RWPE2 (cell line): ENCODE measurements at regions not wholly inside any gene's neighbourhood (a gene's known extent, or its start where the extent isn't known, plus 50 kb on each side); places are given as distances from the start of the nearest gene placed in this dataset.
"Not testable (repeated sequence)": the region's sequence is repeated elsewhere in the genome, so short reads cannot be mapped to it uniquely, and the experiment has no call there.

Source experiments
- ATAC-seq: fragments of 200-7000 bp; cut with Tn5 transposase; 3 replicates; pipeline ENCODE4 v1.9.1; 2021; ENCODE audit warnings: low read depth
- DNase-seq: peaks from one replicate; pipeline ENCODE4 v3.0.0-alpha.2; 2020; ENCODE audit warnings: low spot score
- H3K27ac ChIP-seq: fragments of 450-650 bp; 2 replicates; pipeline ENCODE4 v1.5.1; 2017; ENCODE audit warnings: mild to moderate bottlenecking; ENCODE audit not compliant: poor library complexity, severe bottlenecking
- H3K27me3 ChIP-seq: fragments of 250-450 bp; sonication (Bioruptor Pico); 2 replicates; pipeline ENCODE4 v1.5.1; 2021; ENCODE audit warnings: mild to moderate bottlenecking, moderate library complexity; ENCODE audit not compliant: insufficient read depth, poor library complexity, severe bottlenecking
- H3K36me3 ChIP-seq: fragments of 250-450 bp; sonication (Bioruptor Pico); 2 replicates; pipeline ENCODE4 v1.5.1; 2020; ENCODE audit warnings: low read depth, mild to moderate bottlenecking, moderate library complexity
- H3K4me1 ChIP-seq: fragments of 250-450 bp; sonication (Bioruptor Pico); 2 replicates; pipeline ENCODE4 v1.5.1; 2021; ENCODE audit warnings: mild to moderate bottlenecking, moderate library complexity; ENCODE audit not compliant: insufficient read depth, poor library complexity, severe bottlenecking
- H3K4me3 ChIP-seq: fragments of 250-450 bp; sonication (Bioruptor Pico); 2 replicates; pipeline ENCODE4 v1.5.1; 2021; ENCODE audit warnings: mild to moderate bottlenecking, moderate library complexity; ENCODE audit not compliant: severe bottlenecking
- H3K9me3 ChIP-seq: fragments of 250-450 bp; sonication (Bioruptor Pico); 2 replicates; pipeline ENCODE4 v1.5.1; 2021; ENCODE audit warnings: mild to moderate bottlenecking, moderate library complexity; ENCODE audit not compliant: severe bottlenecking
- TF ChIP-seq, protein P1 (sequence below): fragments of 450-650 bp; IDR thresholded peaks from one replicate; pipeline ENCODE4 v1.5.1; 2017; ENCODE audit warnings: mild to moderate bottlenecking, moderate library complexity; ENCODE audit not compliant: poor library complexity, severe bottlenecking

DNA sequence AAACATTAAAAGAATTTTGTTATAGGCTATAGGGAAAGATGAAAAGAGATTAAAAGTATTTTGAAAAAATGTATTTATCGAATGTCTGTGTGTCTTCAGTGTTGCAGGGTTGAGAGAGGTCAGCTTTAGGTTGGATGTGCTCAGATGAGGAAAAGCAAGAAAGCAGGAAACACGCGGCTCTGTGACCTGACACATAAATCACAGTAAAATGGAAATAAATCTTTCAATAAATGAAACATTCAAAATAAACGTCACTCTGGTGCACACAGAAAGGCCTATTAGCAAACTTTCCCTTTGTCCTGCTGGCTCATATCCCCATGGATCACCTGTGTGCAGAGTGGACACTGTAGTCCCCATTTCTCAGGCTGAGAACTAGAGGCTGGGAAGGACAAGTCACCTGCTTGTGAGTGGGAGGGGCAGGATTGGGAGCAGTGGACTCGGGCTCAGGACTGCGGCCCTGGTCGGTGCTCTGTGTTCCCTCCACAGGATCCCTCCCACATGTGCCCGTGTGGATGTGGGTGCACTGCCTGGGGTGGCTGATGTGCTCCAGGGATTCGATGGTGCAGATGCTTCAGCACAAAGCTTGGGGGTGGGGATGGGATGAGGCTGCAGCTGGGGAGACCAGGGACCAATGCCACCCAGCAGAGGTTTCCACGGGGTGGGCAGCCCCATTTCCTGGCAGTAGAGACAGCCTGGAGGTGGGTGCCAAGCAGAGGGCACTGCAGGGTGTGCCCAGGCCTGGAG lies 96.0 kb upstream of the IGLL5 start:
- Histone ChIP-seq H3K4me3 (no peak overlapping the region), H3K9me3 (peaks cover 3% of the 10 kb centered on the region), H3K27ac (no peak overlapping the region), H3K36me3 (no peaks in the 10 kb centered on the region), H3K4me1 (no peaks in the 10 kb centered on the region), H3K27me3 (no peaks in the 10 kb centered on the region)
- DNase-seq: no peak
- TF ChIP-seq, protein P1, sequence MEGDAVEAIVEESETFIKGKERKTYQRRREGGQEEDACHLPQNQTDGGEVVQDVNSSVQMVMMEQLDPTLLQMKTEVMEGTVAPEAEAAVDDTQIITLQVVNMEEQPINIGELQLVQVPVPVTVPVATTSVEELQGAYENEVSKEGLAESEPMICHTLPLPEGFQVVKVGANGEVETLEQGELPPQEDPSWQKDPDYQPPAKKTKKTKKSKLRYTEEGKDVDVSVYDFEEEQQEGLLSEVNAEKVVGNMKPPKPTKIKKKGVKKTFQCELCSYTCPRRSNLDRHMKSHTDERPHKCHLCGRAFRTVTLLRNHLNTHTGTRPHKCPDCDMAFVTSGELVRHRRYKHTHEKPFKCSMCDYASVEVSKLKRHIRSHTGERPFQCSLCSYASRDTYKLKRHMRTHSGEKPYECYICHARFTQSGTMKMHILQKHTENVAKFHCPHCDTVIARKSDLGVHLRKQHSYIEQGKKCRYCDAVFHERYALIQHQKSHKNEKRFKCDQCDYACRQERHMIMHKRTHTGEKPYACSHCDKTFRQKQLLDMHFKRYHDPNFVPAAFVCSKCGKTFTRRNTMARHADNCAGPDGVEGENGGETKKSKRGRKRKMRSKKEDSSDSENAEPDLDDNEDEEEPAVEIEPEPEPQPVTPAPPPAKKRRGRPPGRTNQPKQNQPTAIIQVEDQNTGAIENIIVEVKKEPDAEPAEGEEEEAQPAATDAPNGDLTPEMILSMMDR: no peak
- ATAC-seq: no peak

DNA sequence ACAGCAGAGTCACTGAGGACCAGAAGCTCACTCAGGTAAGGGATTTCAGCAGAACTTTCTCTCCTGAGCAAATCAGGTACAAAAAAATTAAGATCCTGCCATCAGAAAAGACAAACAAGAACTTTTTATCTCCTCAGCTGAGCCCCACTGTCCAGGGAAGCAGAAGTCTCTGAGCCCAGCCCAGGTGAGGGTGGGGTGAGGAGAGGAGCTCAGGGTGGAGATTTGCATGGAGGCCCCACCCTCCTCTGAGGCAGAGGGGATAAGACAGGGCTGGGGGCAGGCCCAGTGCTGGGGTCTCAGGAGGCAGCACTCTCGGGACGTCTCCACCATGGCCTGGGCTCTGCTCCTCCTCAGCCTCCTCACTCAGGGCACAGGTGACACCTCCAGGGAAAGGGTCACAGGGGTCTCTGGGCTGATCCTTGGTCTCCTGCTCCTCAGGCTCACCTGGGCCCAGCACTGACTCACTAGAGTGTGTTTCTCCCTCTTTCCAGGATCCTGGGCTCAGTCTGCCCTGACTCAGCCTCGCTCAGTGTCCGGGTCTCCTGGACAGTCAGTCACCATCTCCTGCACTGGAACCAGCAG lies 95.3 kb upstream of the IGLL5 start:
- not testable (repeated sequence) for H3K4me3 ChIP-seq, H3K27me3 ChIP-seq, H3K4me1 ChIP-seq, DNase-seq, H3K9me3 ChIP-seq, ATAC-seq, H3K27ac ChIP-seq, H3K36me3 ChIP-seq

DNA sequence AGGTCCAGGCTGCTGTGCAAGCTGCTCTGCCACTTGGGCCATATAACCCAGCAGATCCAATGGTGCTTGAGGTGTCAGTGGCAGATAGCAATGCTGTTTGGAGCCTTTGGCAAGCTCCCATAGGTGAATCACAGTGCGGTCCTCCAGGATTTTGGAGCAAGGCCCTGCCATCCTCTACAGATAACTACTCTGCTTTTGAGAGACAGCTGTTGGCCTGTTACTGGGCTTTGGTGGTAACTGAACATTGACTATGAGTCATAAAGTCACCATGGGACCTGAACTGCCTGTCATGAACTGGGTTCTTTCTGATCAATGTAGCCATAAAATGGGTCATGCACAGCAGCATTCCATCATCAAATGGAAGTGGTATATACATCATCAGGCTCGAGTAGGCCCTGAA lies 92.0 kb upstream of the IGLL5 start:
- H3K9me3 ChIP-seq, H3K27ac ChIP-seq, H3K27me3 ChIP-seq, DNase-seq, ATAC-seq, H3K4me1 ChIP-seq, H3K4me3 ChIP-seq, H3K36me3 ChIP-seq: not testable (repeated sequence)

DNA sequence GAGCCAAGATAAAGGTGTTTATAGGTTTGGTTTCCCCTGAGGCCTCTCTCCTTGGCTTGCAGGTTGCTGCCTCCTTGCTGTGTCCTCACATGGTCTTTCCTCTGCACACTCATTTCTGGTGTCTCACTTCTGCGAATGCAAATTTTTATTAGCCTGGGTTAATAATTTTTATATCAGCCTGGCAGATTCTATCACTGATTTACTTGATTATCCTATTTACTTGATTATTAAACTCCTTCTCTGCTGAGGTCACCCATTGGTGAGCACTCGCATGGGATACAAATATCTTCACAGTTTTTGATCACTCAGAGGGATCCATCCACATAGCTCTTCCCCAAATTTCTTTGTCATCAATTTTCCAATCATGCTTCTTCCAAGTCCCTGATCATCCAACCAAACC lies 90.9 kb upstream of the IGLL5 start:
- Histone ChIP-seq H3K9me3 (no peaks in the 10 kb centered on the region), H3K27ac (no peak overlapping the region)

DNA sequence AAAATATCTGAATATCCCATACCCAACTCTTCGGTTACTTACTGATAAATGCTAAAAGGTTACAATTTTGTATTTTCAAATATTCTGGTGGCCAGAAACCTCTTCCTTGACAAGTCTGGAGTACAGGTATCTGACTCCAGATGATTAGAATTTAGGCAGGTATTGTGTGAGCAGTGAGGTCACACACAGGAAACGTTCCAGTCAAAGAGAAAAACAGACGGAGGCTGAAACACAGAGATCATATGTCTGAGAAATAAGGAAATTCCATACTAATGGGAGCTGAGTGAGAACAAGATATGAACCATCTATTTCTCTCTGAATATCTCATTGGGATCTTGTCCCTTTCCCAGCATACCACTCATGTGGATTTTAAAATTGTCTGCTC lies 89.4 kb upstream of the IGLL5 start:
- no peaks in the 10 kb centered on the region for H3K4me1 ChIP-seq
- TF ChIP-seq, protein P1: no peak
- H3K4me3 ChIP-seq: no peak overlapping the region
- no peaks in the 10 kb centered on the region for H3K36me3 ChIP-seq
- H3K27ac ChIP-seq: peak overlapping the region; percentile 37
- no peaks in the 10 kb centered on the region for H3K27me3 ChIP-seq
- no peaks in the 10 kb centered on the region for H3K9me3 ChIP-seq
- ATAC-seq (peak; percentile 29; the same call in 1 of the 3 replicates), DNase-seq (no peak)

More for the DNA sequence above, 90.9 kb upstream of the IGLL5 start:
- DNase-seq: no peak
- no peaks in the 10 kb centered on the region for H3K4me1 ChIP-seq
- H3K4me3 ChIP-seq: no peak overlapping the region
- ATAC-seq: no peak
- no peaks in the 10 kb centered on the region for H3K36me3 ChIP-seq
- TF ChIP-seq, protein P1: no peak
- H3K27me3 ChIP-seq: no peaks in the 10 kb centered on the region

DNA sequence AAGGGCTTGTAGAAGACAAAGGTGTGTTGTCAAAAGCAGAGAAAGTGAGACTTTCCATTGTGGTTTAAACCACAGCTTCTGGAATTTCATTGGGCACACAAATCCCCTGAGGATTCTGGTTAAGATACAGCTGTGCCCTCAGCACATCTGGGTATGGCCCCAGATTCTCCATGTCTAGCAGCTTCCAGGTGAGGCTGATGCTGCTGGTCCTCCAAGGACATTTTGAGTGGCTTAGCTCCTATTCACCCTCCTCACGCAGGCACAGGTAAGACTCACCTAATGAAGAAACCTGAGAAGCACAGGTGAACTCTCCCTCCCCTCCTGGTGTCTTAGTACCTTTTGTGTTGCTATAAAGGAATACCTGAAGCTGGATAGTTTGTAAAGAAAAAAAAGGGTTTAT lies 88.9 kb upstream of the IGLL5 start:
- no peak for DNase-seq
- Histone ChIP-seq H3K27me3 (no peaks in the 10 kb centered on the region), H3K36me3 (no peaks in the 10 kb centered on the region), H3K9me3 (no peaks in the 10 kb centered on the region), H3K4me3 (no peak overlapping the region), H3K4me1 (no peaks in the 10 kb centered on the region), H3K27ac (peak overlapping the region; percentile 37)
- ATAC-seq: no peak; the same call in 2 of the 3 replicates
- TF ChIP-seq, protein P1: no peak
